ENCODE measurements at regions not wholly inside any gene's neighbourhood (a gene's known extent, or its start where the extent isn't known, plus 50 kb on each side); places are given as distances from the start of the nearest gene placed in this dataset.

- no peak for DNase-seq (ENCODE audit: low read depth)
- no peak overlapping the region for H3K4me3 ChIP-seq (ENCODE audit: low read depth, low read length)
- no peak for TF ChIP-seq CTCF (IDR thresholded peaks at IDR 0.05; ENCODE audit: insufficient read depth, low read depth, low read length, missing control alignments)
Observed at GRCh38 chr10:64959883-64960282, 1438.7 kb downstream of the REEP3 start.

DNA sequence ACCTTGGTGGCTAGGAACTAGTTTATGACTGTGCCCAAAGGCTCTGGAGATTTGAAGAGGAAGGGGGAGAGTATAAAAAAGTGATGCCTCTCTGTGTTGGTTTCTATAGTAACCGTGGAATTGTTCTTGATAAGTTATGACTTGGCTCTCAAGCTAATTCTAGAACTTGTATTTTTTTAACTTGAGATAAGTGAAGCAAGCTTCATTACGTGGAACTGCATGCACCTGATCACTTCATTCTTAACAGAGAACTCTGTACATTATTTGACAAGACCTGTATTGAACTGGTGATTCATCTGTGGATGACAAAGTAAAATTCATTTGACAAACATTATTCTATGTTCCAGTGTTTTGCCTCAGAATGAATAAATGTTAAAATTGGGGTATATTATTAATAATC, 1452.2 kb downstream of the REEP3 start:
- H3K4me3 ChIP-seq (ENCODE audit: low read depth, low read length): no peak overlapping the region
- DNase-seq (ENCODE audit: low read depth): no peak
- TF ChIP-seq CTCF (IDR thresholded peaks at IDR 0.05; ENCODE audit: insufficient read depth, low read depth, low read length, missing control alignments): no peak

GRCh38 chr10:64976150-64976549, 1454.9 kb downstream of the REEP3 start:
- no peak for TF ChIP-seq CTCF (IDR thresholded peaks at IDR 0.05; ENCODE audit: insufficient read depth, low read depth, low read length, missing control alignments)
- no peak overlapping the region for H3K4me3 ChIP-seq (ENCODE audit: low read depth, low read length)
- DNase-seq (ENCODE audit: low read depth): no peak

GRCh38 chr10:64977915-64978314, 1456.7 kb downstream of the REEP3 start:
- no peak for DNase-seq (ENCODE audit: low read depth)
- no peak for TF ChIP-seq CTCF (IDR thresholded peaks at IDR 0.05; ENCODE audit: insufficient read depth, low read depth, low read length, missing control alignments)
- H3K4me3 ChIP-seq (ENCODE audit: low read depth, low read length): no peak overlapping the region

- no peak for DNase-seq (ENCODE audit: low read depth)
- no peak for TF ChIP-seq CTCF (IDR thresholded peaks at IDR 0.05; ENCODE audit: insufficient read depth, low read depth, low read length, missing control alignments)
- no peak overlapping the region for H3K4me3 ChIP-seq (ENCODE audit: low read depth, low read length)
Observed at GRCh38 chr10:64996886-64997285, 1475.7 kb downstream of the REEP3 start.

- no peak for DNase-seq (ENCODE audit: low read depth)
- no peak overlapping the region for H3K4me3 ChIP-seq (ENCODE audit: low read depth, low read length)
- TF ChIP-seq CTCF (IDR thresholded peaks at IDR 0.05; ENCODE audit: insufficient read depth, low read depth, low read length, missing control alignments): no peak
Observed at GRCh38 chr10:65010845-65011244, 1489.6 kb downstream of the REEP3 start.

GRCh38 chr10:65017523-65017922, 1496.3 kb downstream of the REEP3 start:
- TF ChIP-seq CTCF (IDR thresholded peaks at IDR 0.05; ENCODE audit: insufficient read depth, low read depth, low read length, missing control alignments): no peak
- H3K4me3 ChIP-seq (ENCODE audit: low read depth, low read length): no peak overlapping the region
- DNase-seq (ENCODE audit: low read depth): no peak
